Aorta (tissue), 5 donors: ENCODE measurements at regions not wholly inside any gene's neighbourhood (a gene's known extent, or its start where the extent isn't known, plus 50 kb on each side); places are given as distances from the start of the nearest gene placed in this dataset.

Experiments used
- ATAC-seq: fragments of 200-7000 bp; cut with Tn5 transposase; one replicate; pipeline ENCODE4 v1.9.1; 2022; ENCODE audit warnings: moderate library complexity; ENCODE audit not compliant: low FRiP score
- DNase-seq, 2 donors: peaks; one replicate each; pipeline ENCODE4 v3.0.0-alpha.2; 2020
- H3K27ac ChIP-seq, 2 donors: one replicate each; pipeline ENCODE4 v1.5.1; 2013; ENCODE audit warnings: low read length in 2 of 2, mild to moderate bottlenecking in 2 of 2, moderate library complexity in 2 of 2, control low read depth in 1 of 2, inconsistent platforms in 1 of 2, low read depth in 1 of 2
- H3K27me3 ChIP-seq, 2 donors: one replicate each; pipeline ENCODE4 v1.6.1; 2013; ENCODE audit warnings: control low read depth in 1 of 2, low read length in 1 of 2, mild to moderate bottlenecking in 1 of 2, moderate library complexity in 1 of 2; ENCODE audit not compliant: insufficient read depth in 2 of 2, control insufficient read depth in 1 of 2
- H3K36me3 ChIP-seq, 2 donors: one replicate each; pipeline ENCODE4 v1.6.1; 2013; ENCODE audit warnings: control low read depth in 1 of 2, low read length in 1 of 2, mild to moderate bottlenecking in 1 of 2; ENCODE audit not compliant: insufficient read depth in 2 of 2, control insufficient read depth in 1 of 2
- H3K4me1 ChIP-seq, 2 donors: one replicate each; pipeline ENCODE4 v1.6.1; 2013; ENCODE audit warnings: low read length in 2 of 2, control low read depth in 1 of 2, mild to moderate bottlenecking in 1 of 2, moderate library complexity in 1 of 2; ENCODE audit not compliant: insufficient read depth in 2 of 2, control insufficient read depth in 1 of 2
- H3K4me3 ChIP-seq, 2 donors: one replicate each; pipeline ENCODE4 v1.5.1; 2013; ENCODE audit warnings: low read length in 2 of 2, control low read depth in 1 of 2, mild to moderate bottlenecking in 1 of 2
- H3K9me3 ChIP-seq: one replicate; pipeline ENCODE4 v1.6.1; 2013; ENCODE audit warnings: mild to moderate bottlenecking, low read length; ENCODE audit not compliant: control insufficient read depth
- WGBS, 2 donors: extraction: QIAGEN DNeasy Blood & Tissue Kit; methylation state at CpG; one replicate each; pipeline ENCODE4 v1.1.7; 2013; 5-methylcytosine and 5-hydroxymethylcytosine counted together
- intact Hi-C, 2 donors: fragments of 100-400 bp; cut with DNase I; formaldehyde crosslinking; loops; one replicate each; pipeline versions ENCODE4 v1.14.2 to v1.15.0; 2022
- donor health status: healthy with polysubstance abuse.
- donor health status: Bipolar disorder and iron deficiency.
- donor health status: DM: no; HTN: no; CAD: no.
- donor health status: DM: no; HTN: no; CAD: no.
- donor health status: DM: yes; HTN: yes; CAD: no.

GRCh38 chr4:42724451-42724850 lies 67.5 kb upstream of the ATP8A1 start:
- Histone ChIP-seq H3K9me3 (no peaks in the 10 kb centered on the region), H3K27ac (no peak overlapping the region), H3K4me3 (no peak overlapping the region), H3K36me3 (no peaks in the 10 kb centered on the region), H3K27me3 (no peaks in the 10 kb centered on the region), H3K4me1 (no peaks in the 10 kb centered on the region)
- 69 to 76% methylated on average over 3 of the region's 3 CpGs for WGBS, 2 donors
- ATAC-seq, result no peak
- DNase-seq, result no peak
- intact Hi-C loops, result no loop called here

GRCh38 chr4:42720533-42720932 lies 63.6 kb upstream of the ATP8A1 start:
- intact Hi-C loops, result no loop called here
- WGBS, 2 donors, result 55 to 56% methylated on average over 1 of the region's 1 CpG

GRCh38 chr4:42719257-42719656 lies 62.4 kb upstream of the ATP8A1 start:
- WGBS, 2 donors, result 52 to 74% methylated on average over 1 of the region's 1 CpG
- no peak for DNase-seq
- Histone ChIP-seq H3K27ac (no peak overlapping the region), H3K9me3 (no peaks in the 10 kb centered on the region), H3K4me3 (no peak overlapping the region), H3K36me3 (no peaks in the 10 kb centered on the region), H3K27me3 (peaks cover 0 to 2% of the 10 kb centered on the region in 2 donors), H3K4me1 (no peaks in the 10 kb centered on the region)
- ATAC-seq, result no peak
- intact Hi-C loops, result no loop called here

More at GRCh38 chr4:42720533-42720932, 63.6 kb upstream of the ATP8A1 start:
- no peak overlapping the region for H3K4me3 ChIP-seq
- ATAC-seq (no peak), DNase-seq (no peak)
- H3K27me3 ChIP-seq, result peaks cover 0 to 2% of the 10 kb centered on the region in 2 donors
- no peak overlapping the region for H3K27ac ChIP-seq
- no peaks in the 10 kb centered on the region for H3K9me3 ChIP-seq
- no peaks in the 10 kb centered on the region for H3K4me1 ChIP-seq
- no peaks in the 10 kb centered on the region for H3K36me3 ChIP-seq

DNA sequence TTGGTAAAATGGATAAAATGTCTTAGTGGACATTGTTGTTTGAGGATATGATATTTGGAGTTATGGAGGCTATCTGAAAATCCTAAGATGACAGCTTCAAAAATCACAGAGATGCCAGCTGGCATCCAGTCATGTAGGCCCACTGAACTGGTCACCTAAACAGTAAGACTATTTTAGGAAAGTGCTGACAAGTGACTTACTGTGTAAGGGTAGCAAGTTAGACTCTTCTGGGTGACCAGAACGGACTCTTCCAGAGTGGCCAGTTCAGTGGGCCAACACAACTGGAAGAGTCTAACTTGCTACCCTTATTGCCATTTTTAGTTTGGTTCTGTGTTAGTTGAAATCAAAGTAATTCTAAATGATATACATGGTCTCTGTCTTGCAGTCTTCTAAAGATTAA lies 61.4 kb upstream of the ATP8A1 start:
- 6 to 45% methylated on average over 1 of the region's 1 CpG for WGBS, 2 donors
- Histone ChIP-seq H3K4me1 (no peaks in the 10 kb centered on the region), H3K36me3 (no peaks in the 10 kb centered on the region), H3K27me3 (peaks cover 0 to 2% of the 10 kb centered on the region in 2 donors), H3K27ac (no peak overlapping the region), H3K4me3 (no peak overlapping the region), H3K9me3 (no peaks in the 10 kb centered on the region)
- intact Hi-C loops, result no loop called here
- DNase-seq (no peak), ATAC-seq (no peak)

DNA sequence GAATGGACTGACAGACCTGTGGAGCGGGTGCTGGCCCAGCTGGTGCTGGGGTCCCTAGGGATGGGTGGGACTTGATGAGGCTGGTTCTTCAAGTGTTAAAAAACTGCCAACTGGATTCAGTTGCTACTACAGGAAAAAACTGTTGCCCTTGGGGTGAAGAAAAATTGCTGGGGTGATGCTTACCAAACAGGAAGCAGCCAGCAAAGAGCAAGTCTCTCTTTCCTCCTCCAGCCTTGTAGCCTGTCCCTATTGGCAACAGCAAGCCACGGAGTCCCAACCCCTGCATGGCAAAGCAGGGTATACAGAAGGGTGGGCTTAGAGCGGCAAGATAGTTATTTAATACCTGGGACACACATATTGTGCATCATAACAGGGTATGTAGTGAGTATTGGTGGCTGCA lies 60.1 kb upstream of the ATP8A1 start:
- DNase-seq, result no peak
- Histone ChIP-seq H3K4me3 (no peak overlapping the region), H3K9me3 (peaks cover 2% of the 10 kb centered on the region), H3K36me3 (no peaks in the 10 kb centered on the region), H3K27me3 (peaks cover 0 to 2% of the 10 kb centered on the region in 2 donors), H3K4me1 (no peaks in the 10 kb centered on the region), H3K27ac (no peak overlapping the region)
- WGBS, 2 donors, result 75 to 78% methylated on average over 3 of the region's 3 CpGs
- intact Hi-C loops, result no loop called here
- ATAC-seq, result no peak

- Histone ChIP-seq H3K27me3 (peaks cover 0 to 2% of the 10 kb centered on the region in 2 donors), H3K27ac (no peak overlapping the region), H3K36me3 (no peaks in the 10 kb centered on the region), H3K9me3 (peaks cover 2% of the 10 kb centered on the region), H3K4me3 (no peak overlapping the region), H3K4me1 (no peaks in the 10 kb centered on the region)
- intact Hi-C loops, result no loop called here
- no peak for ATAC-seq
- no peak for DNase-seq
- WGBS, 2 donors, result 70 to 81% methylated on average over 6 of the region's 6 CpGs
Observed at GRCh38 chr4:42715807-42716482, 59.0 kb upstream of the ATP8A1 start.

GRCh38 chr4:42713391-42713790 lies 56.5 kb upstream of the ATP8A1 start:
- Histone ChIP-seq H3K36me3 (no peaks in the 10 kb centered on the region), H3K27me3 (peaks cover 0 to 2% of the 10 kb centered on the region in 2 donors), H3K4me3 (no peak overlapping the region), H3K4me1 (no peaks in the 10 kb centered on the region), H3K9me3 (peaks cover 2% of the 10 kb centered on the region), H3K27ac (no peak overlapping the region)
- intact Hi-C loops, result no loop called here
- DNase-seq (no peak), ATAC-seq (no peak)
- 77 to 82% methylated on average over 3 of the region's 3 CpGs for WGBS, 2 donors

- Histone ChIP-seq H3K9me3 (peaks cover 2% of the 10 kb centered on the region), H3K4me1 (no peaks in the 10 kb centered on the region), H3K4me3 (no peak overlapping the region), H3K27me3 (peaks cover 0 to 2% of the 10 kb centered on the region in 2 donors), H3K36me3 (no peaks in the 10 kb centered on the region), H3K27ac (no peak overlapping the region)
- intact Hi-C loops, result no loop called here
- ATAC-seq (no peak), DNase-seq (no peak)
- 65 to 91% methylated on average over 2 of the region's 2 CpGs for WGBS, 2 donors
Observed at GRCh38 chr4:42712854-42713253, 55.9 kb upstream of the ATP8A1 start.

DNA sequence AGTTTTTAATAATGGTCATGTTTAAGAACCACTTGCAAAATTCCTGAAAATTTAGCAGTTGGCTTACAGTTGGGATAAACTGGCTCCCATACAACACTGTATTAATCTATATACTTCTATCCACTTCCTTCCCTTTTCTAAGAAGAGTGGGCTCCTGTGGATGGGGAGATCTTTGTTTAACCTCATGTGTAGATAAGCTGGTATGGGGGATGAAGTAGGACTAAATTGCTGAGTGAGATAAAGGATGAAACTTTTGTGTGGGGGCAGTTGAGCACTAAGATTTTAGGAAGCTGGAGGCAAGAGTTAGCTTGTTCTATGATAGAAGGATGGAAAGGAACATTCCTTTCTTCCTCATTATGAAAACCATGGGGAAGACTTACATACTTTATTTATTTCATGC lies 54.6 kb upstream of the ATP8A1 start:
- DNase-seq (no peak), ATAC-seq (no peak)
- no peaks in the 10 kb centered on the region for H3K27me3 ChIP-seq
- H3K9me3 ChIP-seq, result peaks cover 2% of the 10 kb centered on the region
- no peak overlapping the region for H3K27ac ChIP-seq
- no peaks in the 10 kb centered on the region for H3K4me1 ChIP-seq
- no peak overlapping the region for H3K4me3 ChIP-seq
- intact Hi-C loops, result no loop called here
- H3K36me3 ChIP-seq, result no peaks in the 10 kb centered on the region
